Liver (tissue), 3 donors: ENCODE measurements at regions not wholly inside any gene's neighbourhood (a gene's known extent, or its start where the extent isn't known, plus 50 kb on each side); places are given as distances from the start of the nearest gene placed in this dataset.
"Not testable (repeated sequence)": the region's sequence is repeated elsewhere in the genome, so short reads cannot be mapped to it uniquely, and the experiment has no call there.

Source experiments
- ATF3 ChIP-seq: IDR thresholded peaks from 2 replicates; pipeline ENCODE4 v1.6.1; 2016; ENCODE audit warnings: antibody characterized with exemption
- EGR1 ChIP-seq, 2 donors: IDR thresholded peaks; 2 replicates each; pipeline ENCODE4 v1.6.1; 2016 to 2018; ENCODE audit warnings: antibody characterized with exemption in 2 of 2, low read depth in 2 of 2
- FOXA1 ChIP-seq: IDR thresholded peaks from 2 replicates; pipeline ENCODE4 v1.6.1; 2016; ENCODE audit warnings: antibody characterized with exemption
- GABPA ChIP-seq, 2 donors: IDR thresholded peaks in 1 of 2; conservative IDR thresholded peaks in 1 of 2; 2 replicates each; pipeline ENCODE4 v1.6.1; 2016; ENCODE audit warnings: antibody characterized with exemption in 2 of 2, mild to moderate bottlenecking in 1 of 2, moderate library complexity in 1 of 2
- MAX ChIP-seq: IDR thresholded peaks from 2 replicates; pipeline ENCODE4 v1.6.1; 2016; ENCODE audit warnings: antibody characterized with exemption
- RAD21 ChIP-seq, 2 donors: IDR thresholded peaks; 2 replicates each; pipeline ENCODE4 v1.6.1; 2016; ENCODE audit warnings: antibody characterized with exemption in 2 of 2, mild to moderate bottlenecking in 2 of 2
- RXRA ChIP-seq, 2 donors: IDR thresholded peaks; 2 replicates each; pipeline ENCODE4 v1.6.1; 2017 to 2018; ENCODE audit warnings: antibody characterized with exemption in 2 of 2, mild to moderate bottlenecking in 1 of 2
- SP1 ChIP-seq: IDR thresholded peaks from 2 replicates; pipeline ENCODE4 v1.6.1; 2018; ENCODE audit warnings: antibody characterized with exemption, mild to moderate bottlenecking
- TAF1 ChIP-seq: conservative IDR thresholded peaks from 2 replicates; pipeline ENCODE4 v1.6.1; 2016; ENCODE audit warnings: antibody characterized with exemption, mild to moderate bottlenecking
- YY1 ChIP-seq: IDR thresholded peaks from 2 replicates; pipeline ENCODE4 v1.6.1; 2016; ENCODE audit warnings: antibody characterized with exemption, mild to moderate bottlenecking
- TF ChIP-seq, protein P1 (sequence below): fragments of 150-350 bp; IDR thresholded peaks from 2 replicates; pipeline ENCODE4 v1.5.1; 2017; ENCODE audit warnings: improper control_type of control experiment, low read depth, low read length; ENCODE audit not compliant: missing input control
- TF ChIP-seq, protein P2 (sequence below): IDR thresholded peaks from 2 replicates; pipeline ENCODE4 v1.6.1; 2016; ENCODE audit warnings: antibody characterized with exemption, mild to moderate bottlenecking
- TF ChIP-seq, protein P3 (sequence below): IDR thresholded peaks from 2 replicates; pipeline ENCODE4 v1.6.1; 2016; ENCODE audit warnings: antibody characterized with exemption
- donor health status: healthy.
- donor health status: healthy.

DNA sequence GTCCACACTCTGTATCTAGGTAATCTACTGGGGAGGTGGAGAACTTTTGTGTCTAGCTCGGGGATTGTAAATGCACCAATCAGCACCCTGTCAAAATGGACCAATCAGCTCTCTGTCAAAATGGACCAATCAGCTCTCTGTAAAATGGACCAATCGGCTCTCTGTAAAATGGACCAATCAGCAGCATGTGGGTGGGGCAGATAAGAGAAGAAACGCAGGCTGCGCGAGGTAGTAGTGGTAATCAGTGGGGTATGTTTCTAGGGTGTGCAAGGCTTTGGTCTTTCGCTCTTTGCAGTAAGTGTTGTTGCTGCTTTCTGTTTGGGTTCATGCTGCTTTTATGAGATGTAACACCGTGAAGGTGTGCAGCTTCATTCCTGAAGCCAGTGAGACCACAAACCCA lies 98.0 kb upstream of the IGF1R start:
- TF ChIP-seq, protein P1, sequence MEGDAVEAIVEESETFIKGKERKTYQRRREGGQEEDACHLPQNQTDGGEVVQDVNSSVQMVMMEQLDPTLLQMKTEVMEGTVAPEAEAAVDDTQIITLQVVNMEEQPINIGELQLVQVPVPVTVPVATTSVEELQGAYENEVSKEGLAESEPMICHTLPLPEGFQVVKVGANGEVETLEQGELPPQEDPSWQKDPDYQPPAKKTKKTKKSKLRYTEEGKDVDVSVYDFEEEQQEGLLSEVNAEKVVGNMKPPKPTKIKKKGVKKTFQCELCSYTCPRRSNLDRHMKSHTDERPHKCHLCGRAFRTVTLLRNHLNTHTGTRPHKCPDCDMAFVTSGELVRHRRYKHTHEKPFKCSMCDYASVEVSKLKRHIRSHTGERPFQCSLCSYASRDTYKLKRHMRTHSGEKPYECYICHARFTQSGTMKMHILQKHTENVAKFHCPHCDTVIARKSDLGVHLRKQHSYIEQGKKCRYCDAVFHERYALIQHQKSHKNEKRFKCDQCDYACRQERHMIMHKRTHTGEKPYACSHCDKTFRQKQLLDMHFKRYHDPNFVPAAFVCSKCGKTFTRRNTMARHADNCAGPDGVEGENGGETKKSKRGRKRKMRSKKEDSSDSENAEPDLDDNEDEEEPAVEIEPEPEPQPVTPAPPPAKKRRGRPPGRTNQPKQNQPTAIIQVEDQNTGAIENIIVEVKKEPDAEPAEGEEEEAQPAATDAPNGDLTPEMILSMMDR = not testable (repeated sequence)
- TF ChIP-seq SP1; ATF3; RXRA (IDR thresholded peaks at IDR 0.05); YY1; RAD21 (IDR thresholded peaks at IDR 0.05); TAF1; EGR1 (IDR thresholded peaks at IDR 0.05; ENCODE audit: low read depth in 2 of 2); MAX; FOXA1; GABPA (IDR thresholded peaks at IDR 0.05 in 1 of 2, conservative IDR thresholded peaks at IDR 0.05 in 1 of 2): not testable (repeated sequence)
- TF ChIP-seq, protein P2, sequence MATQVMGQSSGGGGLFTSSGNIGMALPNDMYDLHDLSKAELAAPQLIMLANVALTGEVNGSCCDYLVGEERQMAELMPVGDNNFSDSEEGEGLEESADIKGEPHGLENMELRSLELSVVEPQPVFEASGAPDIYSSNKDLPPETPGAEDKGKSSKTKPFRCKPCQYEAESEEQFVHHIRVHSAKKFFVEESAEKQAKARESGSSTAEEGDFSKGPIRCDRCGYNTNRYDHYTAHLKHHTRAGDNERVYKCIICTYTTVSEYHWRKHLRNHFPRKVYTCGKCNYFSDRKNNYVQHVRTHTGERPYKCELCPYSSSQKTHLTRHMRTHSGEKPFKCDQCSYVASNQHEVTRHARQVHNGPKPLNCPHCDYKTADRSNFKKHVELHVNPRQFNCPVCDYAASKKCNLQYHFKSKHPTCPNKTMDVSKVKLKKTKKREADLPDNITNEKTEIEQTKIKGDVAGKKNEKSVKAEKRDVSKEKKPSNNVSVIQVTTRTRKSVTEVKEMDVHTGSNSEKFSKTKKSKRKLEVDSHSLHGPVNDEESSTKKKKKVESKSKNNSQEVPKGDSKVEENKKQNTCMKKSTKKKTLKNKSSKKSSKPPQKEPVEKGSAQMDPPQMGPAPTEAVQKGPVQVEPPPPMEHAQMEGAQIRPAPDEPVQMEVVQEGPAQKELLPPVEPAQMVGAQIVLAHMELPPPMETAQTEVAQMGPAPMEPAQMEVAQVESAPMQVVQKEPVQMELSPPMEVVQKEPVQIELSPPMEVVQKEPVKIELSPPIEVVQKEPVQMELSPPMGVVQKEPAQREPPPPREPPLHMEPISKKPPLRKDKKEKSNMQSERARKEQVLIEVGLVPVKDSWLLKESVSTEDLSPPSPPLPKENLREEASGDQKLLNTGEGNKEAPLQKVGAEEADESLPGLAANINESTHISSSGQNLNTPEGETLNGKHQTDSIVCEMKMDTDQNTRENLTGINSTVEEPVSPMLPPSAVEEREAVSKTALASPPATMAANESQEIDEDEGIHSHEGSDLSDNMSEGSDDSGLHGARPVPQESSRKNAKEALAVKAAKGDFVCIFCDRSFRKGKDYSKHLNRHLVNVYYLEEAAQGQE = not testable (repeated sequence)
- TF ChIP-seq, protein P3, sequence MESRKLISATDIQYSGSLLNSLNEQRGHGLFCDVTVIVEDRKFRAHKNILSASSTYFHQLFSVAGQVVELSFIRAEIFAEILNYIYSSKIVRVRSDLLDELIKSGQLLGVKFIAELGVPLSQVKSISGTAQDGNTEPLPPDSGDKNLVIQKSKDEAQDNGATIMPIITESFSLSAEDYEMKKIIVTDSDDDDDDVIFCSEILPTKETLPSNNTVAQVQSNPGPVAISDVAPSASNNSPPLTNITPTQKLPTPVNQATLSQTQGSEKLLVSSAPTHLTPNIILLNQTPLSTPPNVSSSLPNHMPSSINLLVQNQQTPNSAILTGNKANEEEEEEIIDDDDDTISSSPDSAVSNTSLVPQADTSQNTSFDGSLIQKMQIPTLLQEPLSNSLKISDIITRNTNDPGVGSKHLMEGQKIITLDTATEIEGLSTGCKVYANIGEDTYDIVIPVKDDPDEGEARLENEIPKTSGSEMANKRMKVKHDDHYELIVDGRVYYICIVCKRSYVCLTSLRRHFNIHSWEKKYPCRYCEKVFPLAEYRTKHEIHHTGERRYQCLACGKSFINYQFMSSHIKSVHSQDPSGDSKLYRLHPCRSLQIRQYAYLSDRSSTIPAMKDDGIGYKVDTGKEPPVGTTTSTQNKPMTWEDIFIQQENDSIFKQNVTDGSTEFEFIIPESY = not testable (repeated sequence)
